HFFc6 (cell line): ENCODE measurements at regions not wholly inside any gene's neighbourhood (a gene's known extent, or its start where the extent isn't known, plus 50 kb on each side); places are given as distances from the start of the nearest gene placed in this dataset.

Experiments used
- DNase-seq: peaks from one replicate; pipeline ENCODE4 v3.0.0-alpha.2; 2018
- H3K27ac Mint-ChIP-seq: 2 replicates; pipeline ENCODE4 v1.8.0; 2020; ENCODE audit warnings: mild to moderate bottlenecking, mixed read lengths
- H3K27me3 Mint-ChIP-seq: 2 replicates; pipeline ENCODE4 v1.8.0; 2021; ENCODE audit warnings: mild to moderate bottlenecking, moderate library complexity, mixed read lengths; ENCODE audit not compliant: insufficient read depth
- H3K36me3 Mint-ChIP-seq: 2 replicates; pipeline ENCODE4 v1.8.0; 2021; ENCODE audit warnings: low read depth, mixed read lengths
- H3K4me1 Mint-ChIP-seq: 2 replicates; pipeline ENCODE4 v1.8.0; 2020; ENCODE audit warnings: low read depth, mixed read lengths
- H3K4me3 Mint-ChIP-seq: 2 replicates; pipeline ENCODE4 v1.8.0; 2020; ENCODE audit warnings: mild to moderate bottlenecking, moderate library complexity, mixed read lengths
- H3K9me3 Mint-ChIP-seq: 2 replicates; pipeline ENCODE4 v1.8.0; 2020; ENCODE audit warnings: mild to moderate bottlenecking, mixed read lengths
- CTCF ChIP-seq: fragments of 200-600 bp; sonication (generic); IDR thresholded peaks from 2 replicates; pipeline ENCODE4 v1.5.0; 2021; ENCODE audit warnings: antibody characterized with exemption, mild to moderate bottlenecking

DNA sequence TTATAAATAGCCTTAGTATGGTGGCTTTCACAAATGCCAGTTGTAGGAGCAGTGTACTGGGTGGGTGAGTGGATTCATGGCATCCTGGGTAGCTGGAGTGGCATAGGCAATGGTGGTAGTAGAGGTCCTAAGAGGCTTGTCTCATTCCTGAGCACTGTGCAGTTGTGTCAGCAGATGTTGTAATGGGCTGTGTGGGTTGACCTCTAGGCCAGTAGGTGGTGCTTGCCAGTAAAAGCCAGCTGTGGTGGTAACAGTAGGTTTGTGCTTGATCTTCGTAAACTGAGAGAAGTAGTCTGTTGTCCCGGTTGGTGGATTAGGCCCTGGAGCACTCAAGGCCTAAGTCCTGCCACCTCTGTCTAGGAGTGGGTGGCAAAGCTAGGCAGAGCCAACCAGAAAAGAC, 149.7 kb upstream of the SUCLG2 start:
- peaks cover 12% of the 10 kb centered on the region; the same call in 1 of the 2 replicates for H3K4me1 Mint-ChIP-seq
- TF ChIP-seq CTCF, result no peak
- no peak for DNase-seq
- H3K9me3 Mint-ChIP-seq, result peaks cover 6% of the 10 kb centered on the region
- H3K27ac Mint-ChIP-seq, result no peak overlapping the region
- H3K36me3 Mint-ChIP-seq, result no peaks in the 10 kb centered on the region
- H3K4me3 Mint-ChIP-seq, result no peak overlapping the region
- H3K27me3 Mint-ChIP-seq, result no peaks in the 10 kb centered on the region

DNA sequence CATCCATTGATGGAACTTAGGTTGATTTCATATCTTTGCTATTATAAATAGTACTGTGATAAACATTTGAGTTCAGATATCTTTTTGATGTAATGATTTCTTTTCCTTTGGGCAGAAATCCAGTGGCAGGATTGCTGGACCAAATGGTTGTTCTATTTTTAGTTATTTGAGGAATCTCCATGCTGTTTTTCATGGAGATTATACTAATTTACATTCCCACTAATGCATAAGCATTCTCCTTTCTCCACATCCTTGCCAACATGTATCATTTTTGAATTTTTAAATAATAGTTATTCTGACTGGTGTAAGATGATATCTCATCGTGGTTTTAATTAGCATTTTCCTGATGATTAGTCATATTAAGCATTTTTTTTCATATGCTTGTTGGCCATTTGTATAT, 144.0 kb upstream of the SUCLG2 start:
- Mint-ChIP-seq H3K27me3 (peaks cover 3% of the 10 kb centered on the region; the same call in 1 of the 2 replicates), H3K27ac (no peak overlapping the region), H3K4me1 (peaks cover 9% of the 10 kb centered on the region; the same call in 1 of the 2 replicates), H3K9me3 (peaks cover 3% of the 10 kb centered on the region), H3K4me3 (no peak overlapping the region), H3K36me3 (no peaks in the 10 kb centered on the region)
- TF ChIP-seq CTCF, result no peak
- DNase-seq, result no peak

- no peak for DNase-seq
- no peak for TF ChIP-seq CTCF
- Mint-ChIP-seq H3K4me3 (no peak overlapping the region), H3K36me3 (no peaks in the 10 kb centered on the region), H3K4me1 (peaks cover 9% of the 10 kb centered on the region; the same call in 1 of the 2 replicates), H3K27me3 (peaks cover 3% of the 10 kb centered on the region; the same call in 1 of the 2 replicates), H3K27ac (no peak overlapping the region), H3K9me3 (no peaks in the 10 kb centered on the region)
Measured at GRCh38 chr3:67791620-67792019, 137.2 kb upstream of the SUCLG2 start.

DNA sequence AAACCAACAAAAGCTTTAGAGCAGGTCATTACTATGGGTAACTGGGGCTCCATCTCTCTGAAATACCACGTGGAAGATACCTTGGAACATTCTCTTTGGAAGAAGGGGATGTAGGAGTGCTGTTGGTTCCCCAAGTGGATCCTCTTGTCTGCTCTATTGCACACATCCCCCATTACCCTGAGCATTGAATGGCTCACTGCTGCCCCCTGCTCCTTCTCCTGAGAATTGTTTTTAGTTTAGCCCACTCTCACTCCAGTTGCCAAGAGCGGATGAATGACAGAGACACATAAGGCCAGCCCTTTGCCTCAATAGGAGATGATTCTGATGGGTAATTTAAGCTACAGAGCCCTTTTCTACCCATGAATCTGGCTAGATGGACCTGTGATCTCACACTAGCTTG, 135.6 kb upstream of the SUCLG2 start:
- H3K27ac Mint-ChIP-seq, result no peak overlapping the region
- H3K9me3 Mint-ChIP-seq, result peaks cover 9% of the 10 kb centered on the region; the same call in 1 of the 2 replicates
- H3K4me1 Mint-ChIP-seq, result peaks cover 9% of the 10 kb centered on the region; the same call in 1 of the 2 replicates
- no peaks in the 10 kb centered on the region for H3K27me3 Mint-ChIP-seq
- peaks cover 8% of the 10 kb centered on the region; the same call in 1 of the 2 replicates for H3K36me3 Mint-ChIP-seq
- DNase-seq, result peak; percentile 47
- H3K4me3 Mint-ChIP-seq, result no peak overlapping the region
- TF ChIP-seq CTCF, result peak; percentile 83

GRCh38 chr3:67788396-67788795, 134.0 kb upstream of the SUCLG2 start:
- Mint-ChIP-seq H3K9me3 (peaks cover 12% of the 10 kb centered on the region; the same call in 1 of the 2 replicates), H3K36me3 (peaks cover 10% of the 10 kb centered on the region; the same call in 1 of the 2 replicates), H3K4me1 (peaks cover 17% of the 10 kb centered on the region), H3K4me3 (no peak overlapping the region), H3K27ac (no peak overlapping the region), H3K27me3 (no peaks in the 10 kb centered on the region)
- DNase-seq, result no peak
- no peak for TF ChIP-seq CTCF
